Stimulated activated CD4-positive, alpha-beta T cell treated with anti-CD3 and anti-CD28 coated beads, Interleukin-1b, Interleukin-23, amount 100 ng/mL, for 48 hours (primary cell): ENCODE measurements at regions not wholly inside any gene's neighbourhood (a gene's known extent, or its start where the extent isn't known, plus 50 kb on each side); places are given as distances from the start of the nearest gene placed in this dataset.
"Not testable (repeated sequence)": the region's sequence is repeated elsewhere in the genome, so short reads cannot be mapped to it uniquely, and the experiment has no call there.

Source experiments
- DNase-seq: peaks from one replicate; pipeline ENCODE4 v3.0.0-alpha.2; 2020

DNA sequence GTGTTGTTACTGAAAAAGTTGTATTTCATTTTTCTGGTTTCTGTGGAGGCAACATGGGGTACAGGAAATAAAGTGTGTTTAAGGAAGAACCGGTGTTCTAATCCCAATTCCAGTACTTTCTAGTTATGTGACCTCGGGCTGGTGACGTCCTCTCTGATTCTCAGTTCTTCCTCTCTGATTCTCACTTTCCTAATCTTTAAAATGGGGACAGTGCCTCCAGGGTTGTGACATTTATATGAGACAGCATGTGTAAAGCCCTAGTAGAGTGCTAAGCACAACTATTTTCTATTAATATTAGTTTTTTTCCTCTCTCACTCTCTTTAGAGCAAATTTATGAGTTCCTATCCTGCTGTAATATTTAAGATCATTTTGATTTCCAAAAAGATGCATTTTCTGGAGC, 50.9 kb upstream of the PTPDC1 start:
- DNase-seq: no peak

DNA sequence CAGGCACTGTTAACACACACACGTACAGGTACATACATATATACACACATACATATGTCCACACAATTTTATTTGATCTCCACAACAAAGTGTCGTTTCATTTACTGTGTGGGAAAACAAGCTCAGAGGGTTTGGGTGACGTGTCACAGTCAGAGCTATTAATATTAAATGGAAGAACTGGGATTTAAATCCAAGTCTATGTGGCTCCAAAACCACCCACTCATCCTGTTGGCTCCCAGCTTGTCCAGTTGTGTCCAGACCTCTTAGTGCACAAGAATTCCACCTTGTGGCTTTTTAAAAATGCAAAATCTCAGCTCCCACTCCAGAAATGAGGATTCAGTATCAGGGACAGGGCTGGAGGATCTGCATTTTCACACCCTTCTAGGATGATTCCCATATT, 52.3 kb upstream of the PTPDC1 start:
- no peak for DNase-seq

DNA sequence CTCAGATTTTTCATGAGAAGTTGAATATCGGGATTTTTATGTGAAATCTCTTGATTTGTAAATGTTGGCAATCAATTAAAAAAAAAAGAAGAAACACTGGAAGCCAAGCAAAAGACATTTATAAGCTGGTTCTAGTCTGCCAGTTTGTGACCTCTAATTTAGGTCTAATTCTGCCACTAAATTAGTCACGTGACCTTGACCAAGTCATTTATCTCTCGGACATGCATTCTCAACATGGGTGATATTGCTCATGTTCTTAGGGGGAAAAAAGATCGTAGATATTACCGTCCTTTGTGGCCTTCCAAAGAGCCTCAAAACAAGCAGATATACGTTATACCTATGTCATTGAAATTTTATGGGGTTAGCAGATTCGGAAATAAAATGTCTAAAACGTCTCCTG, 52.9 kb upstream of the PTPDC1 start:
- no peak for DNase-seq

DNA sequence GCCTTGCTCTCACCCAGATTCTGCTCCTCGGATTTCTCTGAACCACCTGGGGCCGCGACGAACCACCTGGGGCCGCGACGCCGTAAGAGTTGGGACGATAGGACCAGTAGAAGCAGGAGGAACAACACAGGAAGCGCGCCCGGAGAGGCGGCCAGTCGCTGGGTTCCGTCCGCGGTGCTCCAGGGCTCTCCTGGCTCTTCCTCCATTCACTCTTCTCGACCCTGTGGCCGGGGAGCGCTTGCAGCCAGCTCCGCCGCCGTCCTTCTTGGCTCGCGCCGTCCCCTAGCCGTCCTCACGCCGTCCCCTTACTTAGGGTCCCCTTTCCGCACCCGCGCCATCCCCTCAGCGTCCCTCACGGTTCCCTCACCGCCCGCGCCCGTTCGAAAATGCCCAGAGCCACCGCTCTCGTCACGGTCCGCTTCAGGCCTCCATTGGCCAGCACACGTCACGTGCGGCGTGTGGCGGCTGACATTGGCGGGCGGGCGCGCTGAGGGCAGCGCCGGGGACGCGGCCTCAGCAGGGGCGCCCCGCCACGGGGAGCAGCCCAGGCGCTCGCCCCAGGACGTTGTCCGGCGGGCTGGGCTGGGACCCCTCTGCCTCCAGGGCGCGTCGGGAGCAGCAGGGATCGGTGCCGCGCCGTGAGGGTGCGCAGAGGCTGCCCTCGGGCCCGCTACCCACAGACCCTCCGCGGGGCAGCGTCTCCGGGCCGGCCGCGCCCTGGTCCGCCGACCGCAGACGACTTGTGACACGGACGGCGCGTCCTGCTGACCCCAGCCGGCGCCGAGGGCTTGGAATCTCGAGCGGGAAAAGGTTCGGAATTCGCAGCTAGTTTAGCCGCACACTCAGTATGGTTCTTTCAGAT, 53.7 kb upstream of the PTPDC1 start:
- DNase-seq: peak; percentile 80

- no peak for DNase-seq
Observed at GRCh38 chr9:94029932-94030317, 54.3 kb upstream of the PTPDC1 start.

DNA sequence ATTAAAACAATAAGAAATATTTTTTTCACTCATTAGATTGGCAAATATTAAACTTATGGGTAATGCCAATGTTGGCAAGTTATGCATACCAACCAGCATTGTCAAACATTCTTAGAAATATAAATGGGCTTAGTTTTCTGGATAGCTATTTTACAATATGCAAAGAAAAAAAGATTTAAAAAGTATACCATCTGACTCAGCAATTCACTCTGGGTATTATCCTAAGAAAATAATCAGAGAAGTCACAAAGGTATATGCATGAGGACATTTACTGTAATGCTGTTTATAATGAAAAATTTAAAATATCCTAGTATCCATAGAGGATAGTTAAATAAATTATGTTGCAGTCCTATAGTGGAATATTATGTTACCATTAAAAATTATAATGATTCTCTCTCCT, 57.4 kb upstream of the PTPDC1 start:
- no peak for DNase-seq

GRCh38 chr9:94022476-94022875, 61.8 kb upstream of the PTPDC1 start:
- DNase-seq: not testable (repeated sequence)

DNA sequence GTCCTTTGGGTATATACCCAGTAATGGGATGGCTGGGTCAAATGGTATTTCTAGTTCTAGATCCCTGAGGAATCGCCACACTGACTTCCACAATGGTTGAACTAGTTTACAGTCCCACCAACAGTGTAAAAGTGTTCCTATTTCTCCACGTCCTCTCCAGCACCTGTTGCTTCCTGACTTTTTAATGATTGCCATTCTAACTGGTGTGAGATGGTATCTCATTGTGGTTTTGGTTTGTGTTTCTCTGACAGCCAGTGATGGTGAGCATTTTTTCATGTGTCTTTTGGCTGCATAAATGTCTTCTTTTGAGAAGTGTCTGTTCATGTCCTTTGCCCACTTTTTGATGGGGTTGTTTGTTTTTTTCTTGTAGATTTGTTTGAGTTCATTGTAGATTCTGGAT, 63.4 kb upstream of the PTPDC1 start:
- DNase-seq: not testable (repeated sequence)

- no peak for DNase-seq
Observed at GRCh38 chr9:94018628-94019027, 63.5 kb upstream of the BARX1 start.

DNA sequence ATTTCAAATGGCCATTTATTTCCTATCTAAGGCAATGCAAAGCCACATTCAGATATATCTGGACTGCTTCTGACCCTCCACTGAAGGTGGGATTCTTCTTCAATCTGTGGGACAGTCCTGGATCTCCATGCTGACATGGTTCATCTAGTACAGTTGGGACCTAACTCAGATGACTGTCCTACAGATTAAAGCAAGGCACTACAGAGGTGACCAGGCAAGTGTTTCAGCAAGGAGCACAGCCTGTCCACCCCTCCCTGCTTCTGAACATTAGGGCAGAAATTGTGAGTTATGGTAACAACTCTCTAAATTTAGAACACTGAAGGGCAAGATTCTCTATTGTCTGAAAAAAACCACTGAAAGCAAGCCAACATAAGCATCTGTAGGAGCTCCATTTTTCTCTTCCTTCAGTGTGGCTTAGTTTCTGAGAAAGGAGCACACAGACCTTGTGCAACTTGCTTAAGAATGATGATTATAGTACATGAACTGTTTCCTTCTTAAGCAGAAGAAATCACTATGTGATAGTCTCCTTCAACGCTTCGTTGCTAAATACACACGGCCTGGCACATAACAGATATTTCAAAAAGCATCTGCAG, 62.9 kb upstream of the BARX1 start:
- DNase-seq: no peak

DNA sequence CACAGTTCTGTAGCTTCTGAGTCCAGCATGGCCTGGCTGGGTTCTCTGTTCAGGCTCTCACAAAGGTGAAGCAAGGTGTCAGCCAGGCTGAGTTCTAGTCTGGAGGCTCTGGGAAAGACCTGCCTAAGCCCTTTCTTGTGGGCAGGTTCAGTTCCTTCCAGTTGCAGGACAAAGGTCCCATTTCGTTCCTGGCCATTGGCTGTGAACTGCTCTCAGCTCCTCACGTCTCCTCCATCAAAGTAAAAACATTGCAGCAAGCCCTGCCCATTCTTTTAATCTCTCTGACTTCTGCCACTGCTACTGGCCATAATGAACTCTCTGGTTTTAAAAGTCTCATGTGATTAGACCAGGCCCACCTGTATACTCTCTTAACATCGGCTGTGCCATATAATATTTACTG, 61.6 kb upstream of the BARX1 start:
- no peak for DNase-seq

DNA sequence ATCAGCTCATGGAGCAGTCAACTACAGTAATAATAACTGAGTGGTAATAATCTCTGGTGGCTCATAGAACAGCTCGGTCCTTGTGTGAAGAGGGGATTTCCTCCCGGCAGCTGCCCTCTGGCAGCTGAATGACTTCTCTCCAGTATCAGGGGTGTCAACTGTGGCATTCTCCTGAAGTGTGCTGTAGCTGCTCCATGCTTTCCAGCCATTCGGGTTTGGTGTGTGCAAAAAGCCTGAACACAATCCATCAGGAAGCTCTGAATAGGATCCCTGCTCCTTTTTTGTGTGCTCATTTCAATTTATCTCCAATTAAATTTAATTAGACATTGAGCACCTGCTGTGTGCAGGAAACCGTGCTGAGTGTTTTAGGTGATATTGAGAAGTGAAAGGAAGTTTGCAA, 59.8 kb upstream of the BARX1 start:
- DNase-seq: no peak

DNA sequence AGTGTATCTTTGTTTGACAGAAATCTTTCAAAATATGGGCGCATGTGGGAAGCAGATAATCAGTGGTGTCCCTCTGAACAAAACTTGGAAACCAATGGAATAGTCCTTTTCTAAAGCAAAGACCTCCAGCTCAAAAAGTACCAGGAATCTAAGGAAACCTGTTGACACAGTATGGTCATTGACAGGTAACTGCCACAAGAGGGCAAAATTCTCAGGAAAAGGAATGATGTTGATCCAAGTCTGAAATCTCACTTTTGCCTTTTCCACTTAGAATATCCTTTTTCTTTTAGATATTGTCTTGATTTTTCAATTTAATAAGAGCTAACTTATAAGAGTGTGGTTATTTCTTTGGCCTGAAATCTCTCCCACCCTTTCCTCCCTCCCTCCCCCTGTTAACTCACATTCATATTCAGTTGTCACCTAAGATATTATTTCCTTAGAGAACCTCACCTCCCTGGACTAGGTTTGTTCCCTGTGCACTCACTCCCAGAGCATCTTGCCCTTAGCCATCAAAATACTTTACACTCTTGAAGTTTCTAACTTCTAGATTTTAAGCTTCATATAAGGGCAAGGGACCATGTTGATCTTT, 59.0 kb upstream of the BARX1 start:
- DNase-seq: no peak

DNA sequence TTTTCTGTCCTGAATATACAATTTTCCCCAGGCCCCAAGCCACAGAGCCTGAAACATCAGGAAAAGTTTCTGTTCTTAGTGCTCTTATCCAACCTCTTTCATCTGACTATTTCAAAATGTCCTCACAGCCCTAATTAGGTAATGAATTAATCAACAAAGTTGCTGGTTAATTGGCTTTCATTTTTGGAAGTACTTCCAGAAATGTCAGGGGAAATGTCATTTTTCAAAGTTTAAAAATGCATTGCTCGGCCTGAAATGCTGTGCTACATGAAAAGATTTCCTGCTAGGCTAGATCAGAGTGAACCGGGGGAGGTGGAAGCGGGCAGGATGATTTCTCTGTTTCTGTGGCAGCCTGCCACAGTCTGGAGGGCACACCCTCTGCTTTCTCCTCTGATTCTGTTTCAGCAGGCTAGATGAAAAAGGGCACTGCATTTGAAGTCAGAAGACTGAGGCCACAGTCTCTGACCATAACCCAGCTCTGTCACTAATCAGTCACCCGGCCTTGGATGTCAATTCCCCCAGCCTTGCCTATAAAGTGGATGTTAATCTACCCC, 55.9 kb upstream of the BARX1 start:
- no peak for DNase-seq

- no peak for DNase-seq
Observed at GRCh38 chr9:94005272-94005901, 50.2 kb upstream of the BARX1 start.
